Activated naive CD8-positive, alpha-beta T cell treated with anti-CD3 and anti-CD28 coated beads, Interleukin-2, amount 50 U/mL, for 24 hours (primary cell): ENCODE measurements at regions not wholly inside any gene's neighbourhood (a gene's known extent, or its start where the extent isn't known, plus 50 kb on each side); places are given as distances from the start of the nearest gene placed in this dataset.

Experiments used
- ATAC-seq: fragments of 150-1000 bp; cut with Tn5 transposase; one replicate; pipeline ENCODE4 v1.10.0; 2021
- DNase-seq: peaks from one replicate; pipeline ENCODE4 v3.0.0; 2021
- H3K27ac Mint-ChIP-seq: one replicate; pipeline ENCODE4 v1.8.0; 2021; ENCODE audit warnings: mild to moderate bottlenecking, mixed read lengths
- H3K27me3 Mint-ChIP-seq: one replicate; pipeline ENCODE4 v1.8.0; 2021; ENCODE audit warnings: mixed read lengths
- H3K36me3 Mint-ChIP-seq: one replicate; pipeline ENCODE4 v1.8.0; 2021; ENCODE audit warnings: low read depth, mixed read lengths
- H3K4me1 Mint-ChIP-seq: one replicate; pipeline ENCODE4 v1.8.0; 2021; ENCODE audit warnings: mixed read lengths
- H3K4me3 Mint-ChIP-seq: one replicate; pipeline ENCODE4 v1.8.0; 2021; ENCODE audit warnings: mild to moderate bottlenecking, moderate library complexity, mixed read lengths
- H3K9me3 Mint-ChIP-seq: one replicate; pipeline ENCODE4 v1.8.0; 2021; ENCODE audit warnings: mixed read lengths

- no peaks in the 10 kb centered on the region for H3K4me1 Mint-ChIP-seq
- peaks cover 2% of the 10 kb centered on the region for H3K9me3 Mint-ChIP-seq
- ATAC-seq (no peak), DNase-seq (no peak)
- H3K36me3 Mint-ChIP-seq = no peaks in the 10 kb centered on the region
- H3K27ac Mint-ChIP-seq = no peak overlapping the region
- H3K4me3 Mint-ChIP-seq = no peak overlapping the region
- H3K27me3 Mint-ChIP-seq = peaks cover 5% of the 10 kb centered on the region
Measured at GRCh38 chr2:234606896-234607295, 110.0 kb upstream of the ARL4C start.

- H3K4me1 Mint-ChIP-seq = no peaks in the 10 kb centered on the region
- H3K27ac Mint-ChIP-seq = no peak overlapping the region
- DNase-seq (no peak), ATAC-seq (no peak)
- no peaks in the 10 kb centered on the region for H3K36me3 Mint-ChIP-seq
- peaks cover 5% of the 10 kb centered on the region for H3K27me3 Mint-ChIP-seq
- H3K4me3 Mint-ChIP-seq = no peak overlapping the region
- H3K9me3 Mint-ChIP-seq = no peaks in the 10 kb centered on the region
Measured at GRCh38 chr2:234603619-234604018, 106.7 kb upstream of the ARL4C start.

GRCh38 chr2:234601213-234601612 lies 104.3 kb upstream of the ARL4C start:
- no peak for ATAC-seq
- Mint-ChIP-seq H3K4me3 (no peak overlapping the region), H3K4me1 (no peaks in the 10 kb centered on the region), H3K9me3 (no peaks in the 10 kb centered on the region), H3K36me3 (no peaks in the 10 kb centered on the region), H3K27ac (no peak overlapping the region), H3K27me3 (peaks cover 4% of the 10 kb centered on the region)
- no peak for DNase-seq

GRCh38 chr2:234597576-234597861 lies 100.6 kb upstream of the ARL4C start:
- no peak overlapping the region for H3K27ac Mint-ChIP-seq
- ATAC-seq (no peak), DNase-seq (no peak)
- no peaks in the 10 kb centered on the region for H3K36me3 Mint-ChIP-seq
- no peaks in the 10 kb centered on the region for H3K4me1 Mint-ChIP-seq
- H3K4me3 Mint-ChIP-seq = no peak overlapping the region
- H3K9me3 Mint-ChIP-seq = no peaks in the 10 kb centered on the region
- peaks cover 4% of the 10 kb centered on the region for H3K27me3 Mint-ChIP-seq

GRCh38 chr2:234596696-234597575 lies 100.1 kb upstream of the ARL4C start:
- Mint-ChIP-seq H3K27ac (no peak overlapping the region), H3K4me3 (no peak overlapping the region), H3K27me3 (peaks cover 4% of the 10 kb centered on the region), H3K4me1 (no peaks in the 10 kb centered on the region), H3K9me3 (no peaks in the 10 kb centered on the region), H3K36me3 (no peaks in the 10 kb centered on the region)
- no peak for DNase-seq
- ATAC-seq = no peak

GRCh38 chr2:234595829-234596228 lies 98.9 kb upstream of the ARL4C start:
- DNase-seq (no peak), ATAC-seq (no peak)
- no peaks in the 10 kb centered on the region for H3K4me1 Mint-ChIP-seq
- no peaks in the 10 kb centered on the region for H3K36me3 Mint-ChIP-seq
- no peak overlapping the region for H3K27ac Mint-ChIP-seq
- peaks cover 4% of the 10 kb centered on the region for H3K27me3 Mint-ChIP-seq
- H3K9me3 Mint-ChIP-seq = no peaks in the 10 kb centered on the region
- H3K4me3 Mint-ChIP-seq = no peak overlapping the region

GRCh38 chr2:234594715-234595114 lies 97.8 kb upstream of the ARL4C start:
- no peak overlapping the region for H3K27ac Mint-ChIP-seq
- ATAC-seq = no peak
- H3K4me3 Mint-ChIP-seq = no peak overlapping the region

GRCh38 chr2:234593636-234594035 lies 96.8 kb upstream of the ARL4C start:
- Mint-ChIP-seq H3K27ac (no peak overlapping the region), H3K4me3 (no peak overlapping the region), H3K9me3 (no peaks in the 10 kb centered on the region), H3K4me1 (no peaks in the 10 kb centered on the region), H3K36me3 (no peaks in the 10 kb centered on the region), H3K27me3 (peaks cover 11% of the 10 kb centered on the region)
- ATAC-seq = no peak
- no peak for DNase-seq

More at GRCh38 chr2:234594715-234595114, 97.8 kb upstream of the ARL4C start:
- Mint-ChIP-seq H3K36me3 (no peaks in the 10 kb centered on the region), H3K27me3 (peaks cover 10% of the 10 kb centered on the region), H3K4me1 (no peaks in the 10 kb centered on the region), H3K9me3 (no peaks in the 10 kb centered on the region)
- DNase-seq = no peak

GRCh38 chr2:234592541-234592940 lies 95.7 kb upstream of the ARL4C start:
- Mint-ChIP-seq H3K4me3 (no peak overlapping the region), H3K4me1 (no peaks in the 10 kb centered on the region), H3K27me3 (peaks cover 9% of the 10 kb centered on the region), H3K9me3 (no peaks in the 10 kb centered on the region), H3K27ac (no peak overlapping the region), H3K36me3 (no peaks in the 10 kb centered on the region)
- ATAC-seq (no peak), DNase-seq (no peak)

- Mint-ChIP-seq H3K4me1 (no peaks in the 10 kb centered on the region), H3K27me3 (peaks cover 7% of the 10 kb centered on the region), H3K27ac (no peak overlapping the region), H3K9me3 (no peaks in the 10 kb centered on the region), H3K36me3 (no peaks in the 10 kb centered on the region), H3K4me3 (no peak overlapping the region)
- no peak for DNase-seq
- no peak for ATAC-seq
Measured at GRCh38 chr2:234590076-234590475, 93.2 kb upstream of the ARL4C start.

- Mint-ChIP-seq H3K4me3 (no peak overlapping the region), H3K9me3 (no peaks in the 10 kb centered on the region), H3K4me1 (no peaks in the 10 kb centered on the region), H3K27ac (no peak overlapping the region), H3K27me3 (peaks cover 10% of the 10 kb centered on the region), H3K36me3 (no peaks in the 10 kb centered on the region)
- DNase-seq (no peak), ATAC-seq (no peak)
Measured at GRCh38 chr2:234588054-234588430, 91.2 kb upstream of the ARL4C start.

- H3K4me1 Mint-ChIP-seq = no peaks in the 10 kb centered on the region
- H3K27ac Mint-ChIP-seq = no peak overlapping the region
- DNase-seq (no peak), ATAC-seq (no peak)
- H3K9me3 Mint-ChIP-seq = no peaks in the 10 kb centered on the region
- peaks cover 11% of the 10 kb centered on the region for H3K27me3 Mint-ChIP-seq
- no peaks in the 10 kb centered on the region for H3K36me3 Mint-ChIP-seq
- no peak overlapping the region for H3K4me3 Mint-ChIP-seq
Measured at GRCh38 chr2:234587341-234588053, 90.6 kb upstream of the ARL4C start.

- Mint-ChIP-seq H3K27me3 (peaks cover 5% of the 10 kb centered on the region), H3K4me1 (no peaks in the 10 kb centered on the region), H3K4me3 (no peak overlapping the region), H3K27ac (no peak overlapping the region), H3K36me3 (no peaks in the 10 kb centered on the region), H3K9me3 (no peaks in the 10 kb centered on the region)
- no peak for DNase-seq
- no peak for ATAC-seq
Measured at GRCh38 chr2:234583331-234583730, 86.5 kb upstream of the ARL4C start.

GRCh38 chr2:234580686-234581085 lies 83.8 kb upstream of the ARL4C start:
- ATAC-seq (no peak), DNase-seq (no peak)
- Mint-ChIP-seq H3K4me1 (no peaks in the 10 kb centered on the region), H3K36me3 (no peaks in the 10 kb centered on the region), H3K9me3 (no peaks in the 10 kb centered on the region), H3K27me3 (peaks cover 5% of the 10 kb centered on the region), H3K27ac (no peak overlapping the region), H3K4me3 (no peak overlapping the region)

- no peak overlapping the region for H3K4me3 Mint-ChIP-seq
- no peaks in the 10 kb centered on the region for H3K36me3 Mint-ChIP-seq
- no peaks in the 10 kb centered on the region for H3K9me3 Mint-ChIP-seq
- DNase-seq (no peak), ATAC-seq (no peak)
- peaks cover 7% of the 10 kb centered on the region for H3K27me3 Mint-ChIP-seq
- no peak overlapping the region for H3K27ac Mint-ChIP-seq
- H3K4me1 Mint-ChIP-seq = no peaks in the 10 kb centered on the region
Measured at GRCh38 chr2:234579231-234579962, 82.5 kb upstream of the ARL4C start.
